ENCODE measurements at regions not wholly inside any gene's neighbourhood (a gene's known extent, or its start where the extent isn't known, plus 50 kb on each side); places are given as distances from the start of the nearest gene placed in this dataset.

- no peak for DNase-seq
Measured at GRCh38 chr4:89541998-89542397, 234.4 kb upstream of the GPRIN3 start.

DNA sequence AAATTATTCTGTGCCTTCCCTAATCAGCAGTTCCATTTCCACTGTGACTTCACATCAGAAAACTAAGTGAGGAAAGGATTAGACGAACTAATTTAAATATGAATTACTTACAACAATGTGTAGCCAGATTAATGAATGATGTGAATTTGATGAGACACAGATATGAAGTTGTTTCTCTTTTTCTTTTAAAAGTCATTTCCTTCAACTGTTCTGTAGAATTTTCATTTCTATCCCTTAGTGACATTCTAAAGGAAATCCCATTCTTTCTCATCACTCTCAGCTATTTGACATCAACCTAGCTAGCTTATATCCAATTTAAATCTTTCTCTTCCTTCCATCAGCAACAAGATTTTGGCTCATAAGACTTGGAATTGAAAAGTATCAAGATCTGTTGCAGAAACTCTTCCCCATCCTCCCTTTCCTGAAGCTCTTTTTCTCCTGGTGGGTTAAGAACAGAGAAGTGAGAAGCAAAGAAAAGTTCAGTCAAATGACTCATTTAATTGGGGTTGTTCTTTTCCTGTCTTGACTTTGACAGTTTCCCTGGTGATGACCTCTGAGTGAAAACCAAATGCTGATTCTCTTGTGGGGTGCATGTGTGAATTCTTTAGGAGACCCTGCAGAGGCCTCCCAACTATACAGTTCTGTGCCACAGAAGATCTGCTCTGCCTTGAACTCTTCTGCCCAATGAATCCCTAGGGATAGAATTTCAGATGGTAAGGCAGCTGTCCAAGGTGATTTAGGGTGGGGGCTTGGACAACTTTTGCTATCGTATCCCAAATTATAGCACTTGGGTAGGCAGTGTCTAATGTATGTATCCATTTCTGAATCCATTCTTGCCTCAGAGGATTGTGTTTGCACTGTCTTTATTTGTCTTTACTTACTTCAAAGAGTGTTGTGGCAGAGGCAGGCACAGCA, 232.5 kb upstream of the GPRIN3 start:
- no peak for DNase-seq

- no peak for DNase-seq
Measured at GRCh38 chr4:89539374-89539773, 231.8 kb upstream of the GPRIN3 start.

GRCh38 chr4:89538886-89539285, 231.3 kb upstream of the GPRIN3 start:
- no peak for DNase-seq

- DNase-seq = no peak
Measured at GRCh38 chr4:89538171-89538570, 230.6 kb upstream of the GPRIN3 start.

DNA sequence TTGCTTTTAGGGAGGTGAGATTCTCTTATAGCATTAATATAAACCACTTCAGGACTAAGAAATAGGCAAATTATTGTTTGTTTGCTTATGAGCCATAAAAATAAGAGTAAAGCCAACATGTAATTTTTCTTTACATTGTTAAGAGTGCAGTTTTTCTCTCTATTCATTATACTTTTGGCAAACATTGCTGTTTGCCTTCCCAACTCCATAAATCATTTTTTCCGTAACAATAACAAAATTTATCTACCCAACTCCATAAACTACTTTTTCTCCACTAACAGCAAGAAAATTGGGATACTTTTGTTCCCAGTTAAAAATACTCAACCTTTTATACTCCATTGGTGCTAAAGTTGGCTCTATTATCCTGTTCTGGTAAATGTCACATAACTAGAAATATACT, 229.7 kb upstream of the GPRIN3 start:
- DNase-seq = no peak

DNA sequence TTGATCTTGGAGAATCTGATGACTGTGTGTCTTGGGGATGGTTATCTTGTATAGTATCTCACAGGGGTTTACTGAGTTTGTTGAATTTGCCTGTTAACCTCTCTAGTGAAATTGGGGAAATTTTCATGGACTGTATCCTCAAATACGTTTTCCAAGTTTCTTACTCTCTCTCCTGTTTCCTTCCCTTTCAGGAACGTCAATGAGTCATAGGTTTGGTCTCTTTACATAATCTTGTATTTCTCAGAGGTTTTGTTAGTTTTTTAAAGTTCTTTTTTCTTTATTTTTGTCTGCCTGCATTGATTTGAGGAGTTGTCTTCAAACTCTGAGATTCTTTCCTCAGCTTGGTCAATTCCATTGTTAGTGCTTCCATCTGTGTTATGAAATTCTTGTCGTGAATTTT, 227.7 kb upstream of the GPRIN3 start:
- no peak for DNase-seq

- no peak for DNase-seq
Measured at GRCh38 chr4:89534356-89534755, 226.8 kb upstream of the GPRIN3 start.

DNA sequence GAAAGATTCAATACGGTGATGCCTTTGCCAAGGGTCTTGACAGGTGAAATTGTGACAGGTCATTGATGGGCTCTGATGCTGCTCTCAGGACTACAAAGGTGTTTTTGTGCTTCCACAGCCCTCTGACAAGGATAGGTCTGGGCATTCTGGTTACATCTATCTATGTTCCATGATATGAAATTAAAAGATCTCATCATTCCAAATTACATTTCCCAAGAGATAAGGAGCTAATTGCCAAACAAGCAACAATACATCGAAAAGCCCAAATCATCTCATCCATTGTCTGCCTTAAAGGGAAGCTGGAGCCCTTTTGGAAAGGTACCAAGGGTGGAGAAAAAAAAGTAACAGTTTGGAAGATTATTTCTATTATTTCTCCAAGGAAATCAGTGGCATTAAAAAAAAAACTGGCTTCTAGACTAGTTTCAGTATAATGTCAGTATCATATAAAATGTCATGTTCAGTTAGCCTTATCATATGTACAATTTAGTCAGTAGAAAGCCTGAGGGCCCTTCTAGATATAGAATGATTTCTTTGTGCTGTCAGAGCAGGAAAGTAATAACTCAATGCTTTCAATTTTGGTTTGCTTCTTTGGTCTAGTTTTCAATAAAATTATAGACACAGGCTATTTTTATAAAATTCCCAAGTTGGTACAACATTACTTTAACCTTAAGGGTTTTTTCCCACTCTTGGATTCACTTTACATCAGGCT, 224.5 kb upstream of the GPRIN3 start:
- DNase-seq = no peak

DNA sequence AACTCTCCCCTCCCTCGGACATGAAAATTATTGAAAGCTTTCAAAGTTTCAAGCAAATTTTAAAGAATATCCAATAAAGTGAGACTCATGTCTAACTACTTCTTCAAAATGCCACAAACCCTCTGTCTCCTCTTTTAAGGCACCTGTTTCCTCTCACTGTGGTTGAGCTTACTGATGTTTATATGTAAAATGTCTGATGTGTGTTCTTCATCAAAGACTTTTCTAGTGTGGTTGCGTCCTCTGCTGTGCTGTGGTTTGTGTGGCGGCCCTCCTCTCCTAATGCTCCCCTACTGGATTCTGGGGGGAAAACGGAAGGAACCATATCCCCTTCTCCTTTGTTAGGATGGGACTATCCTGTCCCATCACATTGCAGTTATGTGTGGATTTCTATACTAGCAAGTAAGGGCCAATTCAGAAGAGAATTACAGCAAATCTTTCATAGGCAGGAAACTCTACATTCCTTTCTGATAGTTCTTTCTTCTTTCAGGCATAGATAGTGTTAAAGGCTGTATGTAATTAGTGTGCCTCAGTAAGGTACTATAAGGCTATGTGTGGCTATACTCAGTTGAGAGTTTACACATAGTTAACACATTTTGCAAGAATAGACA, 221.0 kb upstream of the GPRIN3 start:
- no peak for DNase-seq

- no peak for DNase-seq
Measured at GRCh38 chr4:89521826-89522225, 214.2 kb upstream of the GPRIN3 start.

GRCh38 chr4:89519771-89520320, 212.2 kb upstream of the GPRIN3 start:
- no peak for DNase-seq

GRCh38 chr4:89518259-89518658, 210.7 kb upstream of the GPRIN3 start:
- DNase-seq = no peak

DNA sequence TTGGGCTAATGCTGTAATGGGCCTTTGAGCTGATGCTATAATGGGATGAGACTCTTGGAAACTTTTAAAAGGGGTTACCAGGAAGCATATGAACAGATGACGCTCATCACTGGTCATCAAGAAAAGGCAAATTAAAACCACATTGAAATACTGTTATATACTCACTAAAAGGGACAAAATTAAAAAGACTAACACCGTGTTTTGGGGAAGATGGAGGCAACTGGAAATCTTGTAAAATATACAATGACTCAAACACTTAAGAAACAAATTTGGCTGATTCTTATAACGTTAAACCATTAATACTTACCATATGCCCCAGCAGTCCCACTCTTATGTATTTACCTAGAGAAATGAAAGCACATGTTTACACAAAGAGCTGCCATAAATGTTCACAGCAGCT, 207.2 kb upstream of the GPRIN3 start:
- no peak for DNase-seq

DNA sequence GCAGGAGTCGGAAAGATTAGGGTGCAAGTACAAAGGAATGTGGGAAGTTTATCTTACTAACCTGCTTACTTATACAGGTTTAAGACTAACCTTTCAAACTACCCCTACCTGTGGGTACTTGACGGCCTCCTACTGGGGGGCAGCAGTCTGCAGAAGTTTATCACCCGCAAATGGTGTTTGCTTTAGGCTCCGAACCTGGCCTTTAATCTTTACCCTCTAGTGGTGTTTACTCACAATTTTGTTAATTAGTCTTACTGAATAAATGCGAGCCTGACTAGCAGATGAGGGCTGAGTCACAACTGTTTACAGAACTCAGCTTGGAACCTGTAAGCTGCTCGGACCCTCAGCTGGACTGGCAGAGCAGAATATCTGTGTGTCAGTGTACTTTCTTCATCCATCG, 204.2 kb upstream of the GPRIN3 start:
- DNase-seq = no peak

GRCh38 chr4:89509708-89510281, 202.2 kb upstream of the GPRIN3 start:
- peak; percentile 23 to 28 for DNase-seq

DNA sequence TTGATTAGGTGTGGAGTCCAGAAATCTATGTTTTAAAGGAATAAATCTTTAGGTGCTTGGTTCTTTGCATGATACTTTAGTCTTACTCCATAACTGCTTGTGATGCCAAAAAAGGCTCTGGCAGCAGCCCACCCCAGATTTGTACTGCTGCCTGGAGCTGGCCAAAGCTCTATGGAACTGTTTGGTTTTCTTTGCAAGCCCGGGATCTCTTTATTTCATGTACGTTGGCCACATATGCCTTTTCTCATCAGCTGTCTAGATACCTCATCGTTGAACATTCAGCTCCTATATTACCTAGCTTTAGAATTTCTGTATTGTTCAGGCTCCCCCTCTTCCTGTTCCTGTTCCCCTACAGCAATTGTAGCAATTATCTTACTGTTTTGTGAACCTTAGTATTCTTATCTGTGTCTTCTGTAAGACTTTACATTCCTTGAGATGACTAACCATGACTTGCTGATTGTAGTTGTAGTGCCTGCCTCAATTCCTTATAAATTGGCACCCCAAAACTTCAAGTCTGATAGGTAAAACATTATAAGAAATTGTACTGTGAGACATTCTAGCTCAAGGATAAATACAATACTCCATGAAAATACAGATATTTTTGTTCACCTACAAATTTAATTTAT, 199.4 kb upstream of the GPRIN3 start:
- no peak for DNase-seq

DNA sequence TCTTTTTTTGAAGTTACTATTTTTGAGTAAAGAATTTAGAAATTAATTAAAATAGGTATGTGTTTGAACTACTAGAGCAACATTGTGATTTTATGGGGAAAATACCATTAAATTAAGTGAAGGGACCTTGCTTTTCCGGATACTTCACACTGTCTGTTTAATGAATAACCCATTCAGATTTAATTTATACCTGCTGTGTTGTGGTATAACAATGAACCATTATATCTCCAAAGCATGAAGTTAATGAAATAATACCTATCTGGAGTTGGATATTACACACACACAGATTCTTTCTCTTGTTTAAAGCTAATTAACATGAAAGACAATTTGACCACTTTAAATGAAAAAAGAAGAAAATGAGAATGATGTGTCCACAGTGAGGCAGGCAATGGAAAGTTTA, 195.0 kb upstream of the GPRIN3 start:
- DNase-seq = no peak

DNA sequence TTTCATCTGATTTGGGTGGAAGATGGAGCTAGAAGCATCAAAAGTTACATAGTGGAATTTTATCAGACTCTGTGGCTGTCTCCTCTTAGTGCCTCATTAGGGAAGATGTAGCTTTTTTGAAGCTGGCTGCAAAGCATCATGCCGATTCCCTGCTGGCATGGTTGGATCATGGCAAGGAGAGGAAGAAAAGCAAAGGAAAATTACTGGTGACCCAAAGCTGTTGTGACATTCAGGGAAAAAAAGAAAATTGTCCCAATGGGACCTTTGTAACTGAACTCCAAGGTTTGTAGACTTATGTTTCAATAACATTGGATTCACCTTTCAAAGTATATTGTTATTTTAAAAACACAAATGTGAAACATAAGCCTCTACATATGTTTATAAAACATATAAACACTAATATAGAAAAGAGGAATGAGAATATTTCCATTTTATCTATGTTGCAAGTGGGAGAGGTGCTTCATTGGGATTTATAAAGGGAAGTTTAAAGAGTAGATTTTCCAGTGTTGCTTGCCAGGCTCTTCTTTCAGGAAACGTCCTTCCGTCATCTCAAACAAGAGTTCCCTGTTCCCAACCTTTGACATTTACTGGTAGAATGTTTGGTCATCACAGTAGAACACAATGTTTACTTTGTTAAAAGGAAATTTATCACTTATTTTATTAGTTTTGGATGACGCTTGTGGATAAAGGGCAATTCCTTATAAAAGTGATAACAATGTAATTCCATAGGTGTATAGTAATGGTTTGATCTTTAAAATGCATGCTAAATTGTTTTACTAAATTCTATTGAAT, 190.1 kb upstream of the GPRIN3 start:
- no peak for DNase-seq

GRCh38 chr4:89496851-89497250, 189.3 kb upstream of the GPRIN3 start:
- no peak for DNase-seq

DNA sequence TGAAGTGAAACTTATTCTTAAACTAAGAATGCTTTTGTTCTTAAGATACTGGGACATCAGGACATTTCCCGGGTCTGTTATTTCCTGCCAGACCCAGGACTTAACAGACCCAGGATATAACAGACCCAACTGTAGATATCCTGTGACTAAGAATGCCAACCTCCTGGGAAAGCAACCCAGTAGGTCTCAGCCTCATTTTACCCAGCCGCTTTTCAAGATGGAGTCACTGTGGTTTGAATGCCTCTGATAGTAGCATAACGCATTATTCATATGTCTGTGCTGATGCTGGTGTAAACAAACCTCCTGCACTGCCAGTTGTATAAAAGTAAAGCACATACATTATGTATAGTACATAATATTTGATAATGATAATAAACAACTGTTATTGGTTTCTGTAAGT, 185.8 kb upstream of the GPRIN3 start:
- DNase-seq = no peak

DNA sequence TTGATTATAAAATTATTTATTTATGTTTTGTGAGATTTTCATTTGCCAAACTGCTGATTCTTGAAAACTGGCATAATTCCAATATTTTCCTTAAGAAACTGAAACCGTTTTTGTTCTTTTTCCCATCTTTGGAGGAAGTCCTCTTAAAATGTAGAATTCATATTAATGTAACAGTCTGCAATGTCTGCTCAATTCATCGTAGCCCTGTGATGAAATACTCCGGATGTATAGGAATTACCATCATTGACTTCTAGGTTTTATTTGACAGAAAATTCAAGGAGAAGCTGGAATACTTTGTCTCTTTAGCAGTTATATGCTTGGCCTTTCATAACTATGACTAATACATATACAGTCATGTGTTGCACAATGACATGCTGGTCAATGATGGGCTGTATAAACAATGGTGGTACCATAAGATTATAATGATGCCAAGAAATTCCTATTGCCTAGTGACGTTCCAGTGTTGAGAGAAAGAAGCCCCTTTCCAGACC, 185.0 kb upstream of the GPRIN3 start:
- no peak for DNase-seq

Measured in activated T-cell treated with anti-CD3 and anti-CD28 coated beads, Interleukin-2, amount 50 U/mL, for 48 hours (primary cell).